Trophoblast cell (in vitro differentiated cells and primary cell): ENCODE measurements at regions not wholly inside any gene's neighbourhood (a gene's known extent, or its start where the extent isn't known, plus 50 kb on each side); places are given as distances from the start of the nearest gene placed in this dataset.

Source experiments
- DNase-seq, 2 donors: peaks; one replicate each; pipeline ENCODE4 v3.0.0-alpha.2; 2016
- H2AFZ ChIP-seq: 2 replicates; pipeline ENCODE4 v1.6.1; 2013; ENCODE audit warnings: low read length, moderate library complexity, mild to moderate bottlenecking; ENCODE audit not compliant: insufficient read depth, poor library complexity
- H2AK5ac ChIP-seq: 2 replicates; pipeline ENCODE4 v1.6.1; 2013; ENCODE audit warnings: mild to moderate bottlenecking, low read length
- H2BK120ac ChIP-seq: 2 replicates; pipeline ENCODE4 v1.6.1; 2013; ENCODE audit warnings: low read length, mild to moderate bottlenecking, moderate library complexity; ENCODE audit not compliant: insufficient read depth, poor library complexity
- H2BK12ac ChIP-seq: 2 replicates; pipeline ENCODE4 v1.6.1; 2013; ENCODE audit warnings: mild to moderate bottlenecking, low read length, moderate library complexity
- H2BK5ac ChIP-seq: 2 replicates; pipeline ENCODE4 v1.6.1; 2013; ENCODE audit warnings: low read length, low read depth, moderate library complexity, mild to moderate bottlenecking; ENCODE audit not compliant: poor library complexity
- H3K14ac ChIP-seq: 2 replicates; pipeline ENCODE4 v1.6.1; 2013; ENCODE audit warnings: mild to moderate bottlenecking, low read length
- H3K18ac ChIP-seq: 2 replicates; pipeline ENCODE4 v1.6.1; 2013; ENCODE audit warnings: mild to moderate bottlenecking, low read length
- H3K23ac ChIP-seq: 2 replicates; pipeline ENCODE4 v1.6.1; 2013; ENCODE audit warnings: low read length
- H3K27ac ChIP-seq: 2 replicates; pipeline ENCODE4 v1.5.1; 2013; ENCODE audit warnings: low read depth, mild to moderate bottlenecking, inconsistent platforms, low read length, moderate library complexity
- H3K27me3 ChIP-seq: 2 replicates; pipeline ENCODE4 v1.6.1; 2013; ENCODE audit warnings: inconsistent platforms, mild to moderate bottlenecking, low read length, moderate library complexity; ENCODE audit not compliant: insufficient read depth
- H3K36me3 ChIP-seq, 2 experiments: 1 replicate in 1 of 2; 2 replicates in 1 of 2; pipeline ENCODE4 v1.6.1; 2013; ENCODE audit warnings: low read length in 2 of 2, mild to moderate bottlenecking in 2 of 2, moderate library complexity in 1 of 2; ENCODE audit not compliant: insufficient read depth in 2 of 2, control insufficient read depth in 1 of 2
- H3K4ac ChIP-seq: 2 replicates; pipeline ENCODE4 v1.6.1; 2013; ENCODE audit warnings: low read depth, mild to moderate bottlenecking, low read length, moderate library complexity
- H3K4me1 ChIP-seq, 2 experiments: 1 replicate in 1 of 2; 2 replicates in 1 of 2; pipeline ENCODE4 v1.6.1; 2013; ENCODE audit warnings: low read length in 2 of 2, mild to moderate bottlenecking in 2 of 2, moderate library complexity in 1 of 2; ENCODE audit not compliant: insufficient read depth in 2 of 2, control insufficient read depth in 1 of 2
- H3K4me2 ChIP-seq: 2 replicates; pipeline ENCODE4 v1.6.1; 2013; ENCODE audit warnings: inconsistent platforms, mild to moderate bottlenecking, low read length, moderate library complexity
- H3K4me3 ChIP-seq: 2 replicates; pipeline ENCODE4 v1.5.1; 2013; ENCODE audit warnings: mild to moderate bottlenecking, low read depth, low read length, inconsistent platforms
- H3K79me1 ChIP-seq: one replicate; pipeline ENCODE4 v1.6.1; 2013; ENCODE audit warnings: low read length
- H3K79me2 ChIP-seq: 2 replicates; pipeline ENCODE4 v1.6.1; 2013; ENCODE audit warnings: low read length, mild to moderate bottlenecking; ENCODE audit not compliant: control insufficient read depth, insufficient read depth, poor library complexity
- H3K9ac ChIP-seq: 2 replicates; pipeline ENCODE4 v1.6.1; 2013; ENCODE audit warnings: mild to moderate bottlenecking, low read length
- H3K9me3 ChIP-seq: 2 replicates; pipeline ENCODE4 v1.6.1; 2013; ENCODE audit warnings: low read depth, mild to moderate bottlenecking, control low read depth, inconsistent platforms, low read length; ENCODE audit not compliant: insufficient read depth
- H4K12ac ChIP-seq: 2 replicates; pipeline ENCODE4 v1.6.1; 2013; ENCODE audit warnings: low read depth, mild to moderate bottlenecking, low read length, moderate library complexity
- H4K8ac ChIP-seq: 2 replicates; pipeline ENCODE4 v1.6.1; 2013; ENCODE audit warnings: low read depth, mild to moderate bottlenecking, low read length, moderate library complexity
- H4K91ac ChIP-seq: one replicate; pipeline ENCODE4 v1.6.1; 2013; ENCODE audit warnings: low read depth, mild to moderate bottlenecking, low read length, moderate library complexity
- WGBS: extraction: QIAGEN DNeasy Blood & Tissue Kit; methylation state at CpG from one replicate; pipeline ENCODE4 v1.1.7; 2013; ENCODE audit warnings: missing lambda C conversion rate; ENCODE audit not compliant: insufficient read length, insufficient coverage; ENCODE audit errors: extremely low coverage; 5-methylcytosine and 5-hydroxymethylcytosine counted together

- no peak overlapping the region for H4K12ac ChIP-seq
- no peak overlapping the region for H2AFZ ChIP-seq
- no peak for DNase-seq
- H3K9ac ChIP-seq, result no peak overlapping the region
- no peaks in the 10 kb centered on the region for H3K36me3 ChIP-seq
- H2BK12ac ChIP-seq, result peak overlapping the region; percentile 79
- no peak overlapping the region for H3K4me3 ChIP-seq
- no peak overlapping the region for H3K18ac ChIP-seq
- H3K27ac ChIP-seq, result peak overlapping the region; percentile 80
- H3K4me1 ChIP-seq, result peaks cover 14 to 21% of the 10 kb centered on the region in 2 experiments
- no peaks in the 10 kb centered on the region for H3K79me2 ChIP-seq
- H3K79me1 ChIP-seq, result peaks cover 3% of the 10 kb centered on the region
- H4K8ac ChIP-seq, result no peak overlapping the region
- H3K4me2 ChIP-seq, result no peak overlapping the region
- H4K91ac ChIP-seq, result peak overlapping the region; percentile 66
- no peak overlapping the region for H2AK5ac ChIP-seq
- H3K4ac ChIP-seq, result no peak overlapping the region
- H3K23ac ChIP-seq, result no peak overlapping the region
- no peak overlapping the region for H2BK120ac ChIP-seq
- H3K27me3 ChIP-seq, result no peaks in the 10 kb centered on the region
- H3K14ac ChIP-seq, result peak overlapping the region; percentile 49
- H2BK5ac ChIP-seq, result no peak overlapping the region
- no peaks in the 10 kb centered on the region for H3K9me3 ChIP-seq
Observed at GRCh38 chr2:122100756-122101155, 345.3 kb downstream of the TSN start.

GRCh38 chr2:122101319-122101718 lies 345.9 kb downstream of the TSN start:
- H3K4me2 ChIP-seq, result no peak overlapping the region
- no peak overlapping the region for H3K4me3 ChIP-seq
- no peak overlapping the region for H3K18ac ChIP-seq
- DNase-seq, result no peak
- no peak overlapping the region for H4K12ac ChIP-seq
- H2AFZ ChIP-seq, result peak overlapping the region; percentile 50
- no peaks in the 10 kb centered on the region for H3K27me3 ChIP-seq
- peaks cover 18 to 25% of the 10 kb centered on the region in 2 experiments for H3K4me1 ChIP-seq
- peak overlapping the region; percentile 36 for H4K8ac ChIP-seq
- H2BK120ac ChIP-seq, result no peak overlapping the region
- H3K36me3 ChIP-seq, result no peaks in the 10 kb centered on the region
- no CpG with 5 or more reads among the region's 5 CpGs for WGBS
- H3K27ac ChIP-seq, result peak overlapping the region; percentile 80
- peak overlapping the region; percentile 57 for H2BK5ac ChIP-seq
- no peaks in the 10 kb centered on the region for H3K9me3 ChIP-seq
- H3K79me1 ChIP-seq, result peaks cover 3% of the 10 kb centered on the region
- H3K14ac ChIP-seq, result peak overlapping the region; percentile 49
- H4K91ac ChIP-seq, result peak overlapping the region; percentile 66
- H2AK5ac ChIP-seq, result no peak overlapping the region
- peak overlapping the region; percentile 79 for H2BK12ac ChIP-seq
- no peaks in the 10 kb centered on the region for H3K79me2 ChIP-seq
- no peak overlapping the region for H3K23ac ChIP-seq
- no peak overlapping the region for H3K9ac ChIP-seq
- no peak overlapping the region for H3K4ac ChIP-seq

- H3K18ac ChIP-seq, result no peak overlapping the region
- H2AFZ ChIP-seq, result no peak overlapping the region
- no peaks in the 10 kb centered on the region for H3K79me2 ChIP-seq
- H3K4ac ChIP-seq, result no peak overlapping the region
- peak overlapping the region; percentile 29 for H2AK5ac ChIP-seq
- DNase-seq, result no peak
- no peaks in the 10 kb centered on the region for H3K36me3 ChIP-seq
- no peak overlapping the region for H4K8ac ChIP-seq
- no peak overlapping the region for H3K9ac ChIP-seq
- no peaks in the 10 kb centered on the region for H3K27me3 ChIP-seq
- no peak overlapping the region for H3K23ac ChIP-seq
- WGBS, result no CpG with 5 or more reads among the region's 2 CpGs
- no peaks in the 10 kb centered on the region for H3K9me3 ChIP-seq
- peak overlapping the region; percentile 35 for H2BK5ac ChIP-seq
- H3K4me1 ChIP-seq, result peaks cover 19 to 24% of the 10 kb centered on the region in 2 experiments
- H2BK120ac ChIP-seq, result peak overlapping the region; percentile 41
- peak overlapping the region; percentile 31 for H4K91ac ChIP-seq
- peak overlapping the region; percentile 28 for H3K27ac ChIP-seq
- H3K14ac ChIP-seq, result no peak overlapping the region
- no peak overlapping the region for H3K4me2 ChIP-seq
- H3K79me1 ChIP-seq, result peaks cover 3% of the 10 kb centered on the region
- H3K4me3 ChIP-seq, result no peak overlapping the region
- H4K12ac ChIP-seq, result no peak overlapping the region
- H2BK12ac ChIP-seq, result peak overlapping the region; percentile 81
Observed at GRCh38 chr2:122105171-122105876, 349.9 kb downstream of the TSN start.

- no peaks in the 10 kb centered on the region for H3K36me3 ChIP-seq
- H3K4me1 ChIP-seq, result peaks cover 14 to 20% of the 10 kb centered on the region in 2 experiments
- no peak overlapping the region for H3K23ac ChIP-seq
- no peak overlapping the region for H3K4me3 ChIP-seq
- no peaks in the 10 kb centered on the region for H3K79me2 ChIP-seq
- no peak overlapping the region for H3K14ac ChIP-seq
- no peaks in the 10 kb centered on the region for H3K27me3 ChIP-seq
- no peak overlapping the region for H2BK120ac ChIP-seq
- H4K8ac ChIP-seq, result no peak overlapping the region
- no peak overlapping the region for H4K12ac ChIP-seq
- peak; percentile 6 to 71 for DNase-seq
- H2AFZ ChIP-seq, result no peak overlapping the region
- no peak overlapping the region for H3K9ac ChIP-seq
- peaks cover 3% of the 10 kb centered on the region for H3K79me1 ChIP-seq
- peak overlapping the region; percentile 9 for H3K4me2 ChIP-seq
- no peak overlapping the region for H2BK12ac ChIP-seq
- no peak overlapping the region for H2BK5ac ChIP-seq
- no peak overlapping the region for H3K4ac ChIP-seq
- no peak overlapping the region for H3K18ac ChIP-seq
- peak overlapping the region; percentile 2 for H4K91ac ChIP-seq
- H3K9me3 ChIP-seq, result no peaks in the 10 kb centered on the region
- H3K27ac ChIP-seq, result peak overlapping the region; percentile 11
- no peak overlapping the region for H2AK5ac ChIP-seq
- WGBS, result no CpG with 5 or more reads among the region's 3 CpGs
Observed at GRCh38 chr2:122105877-122106206, 350.4 kb downstream of the TSN start.
